GM23338 (cell line): ENCODE measurements at regions not wholly inside any gene's neighbourhood (a gene's known extent, or its start where the extent isn't known, plus 50 kb on each side); places are given as distances from the start of the nearest gene placed in this dataset.

Experiments used
- ATAC-seq: fragments of 200-7000 bp; cut with Tn5 transposase; 3 replicates; pipeline ENCODE4 v1.9.1; 2020
- DNase-seq: peaks from one replicate; pipeline ENCODE4 v3.0.0-alpha.2; 2015; ENCODE audit warnings: low spot score
- H2AFZ ChIP-seq: fragments of 200-600 bp; sonication (generic); 2 replicates; pipeline ENCODE4 v1.8.0; 2016; ENCODE audit warnings: antibody characterized with exemption, mild to moderate bottlenecking, moderate library complexity
- H3F3A ChIP-seq: fragments of 200-600 bp; sonication (generic); replicated peaks from 2 replicates; pipeline ENCODE4 v1.8.0; 2017; ENCODE audit warnings: antibody characterized with exemption, mixed run types, low read depth
- H3K27ac ChIP-seq: fragments of 200-600 bp; sonication (generic); 2 replicates; pipeline ENCODE4 v1.6.1; 2016; ENCODE audit warnings: low read depth
- H3K27me3 ChIP-seq: fragments of 200-600 bp; sonication (generic); 2 replicates; pipeline ENCODE4 v1.8.0; 2016; ENCODE audit warnings: mild to moderate bottlenecking, mixed run types, moderate library complexity; ENCODE audit not compliant: insufficient read depth
- H3K36me3 ChIP-seq: fragments of 200-600 bp; sonication (generic); 2 replicates; pipeline ENCODE4 v1.8.0; 2016; ENCODE audit warnings: mild to moderate bottlenecking; ENCODE audit not compliant: insufficient read depth
- H3K4me1 ChIP-seq: fragments of 200-600 bp; sonication (generic); 2 replicates; pipeline ENCODE4 v1.8.0; 2016; ENCODE audit warnings: mild to moderate bottlenecking, moderate library complexity; ENCODE audit not compliant: insufficient read depth
- H3K4me2 ChIP-seq: fragments of 200-600 bp; sonication (generic); 2 replicates; pipeline ENCODE4 v1.7.1; 2017; ENCODE audit warnings: mixed run types
- H3K4me3 ChIP-seq: fragments of 200-600 bp; sonication (generic); 2 replicates; pipeline ENCODE4 v1.6.1; 2016; ENCODE audit warnings: mixed run types
- H3K79me2 ChIP-seq: fragments of 200-600 bp; sonication (generic); replicated peaks from 2 replicates; pipeline ENCODE4 v1.8.0; 2017; ENCODE audit warnings: mild to moderate bottlenecking; ENCODE audit not compliant: insufficient read depth
- H3K9me2 ChIP-seq: fragments of 200-600 bp; sonication (generic); 2 replicates; pipeline ENCODE4 v1.8.0; 2017; ENCODE audit not compliant: insufficient read depth
- H4K20me1 ChIP-seq: fragments of 200-600 bp; sonication (generic); replicated peaks from 2 replicates; pipeline ENCODE4 v1.8.0; 2017; ENCODE audit warnings: mild to moderate bottlenecking; ENCODE audit not compliant: insufficient read depth
- H3K27ac Mint-ChIP-seq: 2 replicates; pipeline ENCODE4 v1.8.0; 2020; ENCODE audit warnings: inconsistent platforms, mild to moderate bottlenecking, moderate library complexity, mixed read lengths
- H3K27me3 Mint-ChIP-seq: 3 replicates; pipeline ENCODE4 v1.8.0; 2022; ENCODE audit warnings: low read depth, mild to moderate bottlenecking, moderate library complexity, mixed read lengths, inconsistent platforms; ENCODE audit not compliant: insufficient read depth, poor library complexity
- H3K36me3 Mint-ChIP-seq: 3 replicates; pipeline ENCODE4 v1.8.0; 2021; ENCODE audit warnings: low read depth, mild to moderate bottlenecking, inconsistent platforms, moderate library complexity, mixed read lengths
- H3K4me1 Mint-ChIP-seq: 3 replicates; pipeline ENCODE4 v1.8.0; 2020; ENCODE audit warnings: mild to moderate bottlenecking, inconsistent platforms, mixed read lengths
- H3K4me3 Mint-ChIP-seq: 3 replicates; pipeline ENCODE4 v1.8.0; 2021; ENCODE audit warnings: moderate library complexity, mild to moderate bottlenecking, inconsistent platforms, mixed read lengths
- H3K9me3 Mint-ChIP-seq: 3 replicates; pipeline ENCODE4 v1.8.0; 2020; ENCODE audit warnings: moderate library complexity, mild to moderate bottlenecking, inconsistent platforms, mixed read lengths
- CREB1 ChIP-seq: fragments of 250-450 bp; sonication (Bioruptor Pico); IDR thresholded peaks from 2 replicates; pipeline ENCODE4 v1.5.0; 2020; ENCODE audit warnings: low read depth, mild to moderate bottlenecking, moderate library complexity
- EZH2 ChIP-seq: fragments of 200-600 bp; sonication (generic); IDR thresholded peaks from one replicate; pipeline ENCODE4 v1.8.0; 2017; ENCODE audit warnings: antibody characterized with exemption, mild to moderate bottlenecking, low read depth; ENCODE audit not compliant: unreplicated experiment
- EZH2phosphoT487 ChIP-seq: fragments of 200-600 bp; sonication (generic); IDR thresholded peaks from one replicate; pipeline ENCODE4 v1.8.1; 2018; ENCODE audit warnings: antibody characterized with exemption; ENCODE audit not compliant: unreplicated experiment
- JUNB ChIP-seq: IDR thresholded peaks from one replicate; pipeline ENCODE4 v1.6.1; 2016; ENCODE audit warnings: antibody characterized with exemption; ENCODE audit not compliant: unreplicated experiment
- NANOG ChIP-seq: IDR thresholded peaks from 2 replicates; pipeline ENCODE4 v1.6.1; 2016; ENCODE audit warnings: antibody characterized with exemption, borderline replicate concordance
- POLR2AphosphoS5 ChIP-seq: IDR thresholded peaks from 2 replicates; pipeline ENCODE4 v1.6.1; 2016; ENCODE audit warnings: antibody characterized with exemption, low read depth
- STAT1 ChIP-seq: IDR thresholded peaks from one replicate; pipeline ENCODE4 v1.6.1; 2016; ENCODE audit warnings: antibody characterized with exemption; ENCODE audit not compliant: unreplicated experiment
- ZNF114 ChIP-seq: fragments of 250-450 bp; sonication (Bioruptor Pico); IDR thresholded peaks from 2 replicates; pipeline ENCODE4 v1.5.0; 2020; ENCODE audit warnings: mild to moderate bottlenecking, moderate library complexity
- ZNF331 ChIP-seq: fragments of 250-450 bp; sonication (Bioruptor Pico); IDR thresholded peaks from 2 replicates; pipeline ENCODE4 v1.5.0; 2020; ENCODE audit warnings: low read depth, mild to moderate bottlenecking, moderate library complexity
- TF ChIP-seq, protein P1 (sequence below): IDR thresholded peaks from one replicate; pipeline ENCODE4 v1.6.1; 2018; ENCODE audit warnings: antibody characterized with exemption; ENCODE audit not compliant: unreplicated experiment
- TF ChIP-seq, protein P2 (sequence below): fragments of 250-450 bp; sonication (Bioruptor Pico); IDR thresholded peaks from 2 replicates; pipeline ENCODE4 v1.5.0; 2020; ENCODE audit warnings: mild to moderate bottlenecking, moderate library complexity
- TF ChIP-seq, protein P3 (sequence below): IDR thresholded peaks from 2 replicates; pipeline ENCODE4 v1.6.1; 2016; ENCODE audit warnings: antibody characterized with exemption
- TF ChIP-seq, protein P4 (sequence below), 2 experiments: fragments of 200-600 bp in 1 of 2; sonication (generic) in 1 of 2; conservative IDR thresholded peaks; 2 replicates each; pipeline versions ENCODE4 v1.5.1 to v1.6.1; 2016 to 2017; ENCODE audit warnings: antibody characterized with exemption in 2 of 2, low read depth in 2 of 2, mild to moderate bottlenecking in 2 of 2, moderate library complexity in 1 of 2

DNA sequence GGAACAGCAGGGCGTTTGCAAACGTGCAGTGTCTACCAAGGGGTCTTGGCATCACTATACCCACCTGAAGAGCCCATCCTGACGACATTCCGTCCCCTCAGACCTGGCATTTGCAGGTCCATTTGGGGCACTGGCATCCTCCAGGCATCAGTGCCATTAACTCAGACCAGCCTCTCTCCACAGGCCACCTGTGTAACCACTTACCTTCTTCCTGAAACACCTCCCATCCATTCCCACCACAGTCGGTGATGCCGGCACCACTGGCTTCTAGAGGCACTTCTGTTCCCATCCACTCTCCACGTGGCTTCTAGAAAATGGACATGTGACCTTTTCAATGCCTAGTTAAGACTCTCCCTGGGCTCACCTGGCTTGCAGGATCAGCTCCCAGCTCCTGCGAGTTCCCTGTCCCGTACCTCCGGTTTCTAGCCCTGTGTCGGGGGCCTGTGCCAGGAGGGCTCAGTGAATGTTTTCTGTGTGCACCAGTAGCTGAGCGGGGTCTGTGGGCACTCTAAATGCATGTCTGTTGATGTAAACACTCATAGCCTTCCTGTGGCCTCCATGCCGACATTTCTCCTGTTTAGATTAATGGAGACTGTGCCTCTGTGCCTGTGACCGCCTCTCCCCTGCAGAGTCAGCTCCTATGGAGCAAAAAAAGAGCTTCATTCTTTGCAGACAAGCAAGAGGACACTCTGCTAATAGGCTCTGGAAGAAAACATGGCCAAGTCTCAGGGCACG, 458.0 kb upstream of the HS6ST1 start:
- H3K4me3 Mint-ChIP-seq, result no peak overlapping the region
- Histone ChIP-seq H3F3A (no peaks in the 10 kb centered on the region), H3K27me3 (no peaks in the 10 kb centered on the region), H3K4me2 (no peak overlapping the region), H3K4me3 (no peak overlapping the region), H2AFZ (no peak overlapping the region), H3K36me3 (no peaks in the 10 kb centered on the region), H4K20me1 (no peaks in the 10 kb centered on the region), H3K4me1 (no peaks in the 10 kb centered on the region), H3K9me2 (no peaks in the 10 kb centered on the region), H3K27ac (no peak overlapping the region), H3K79me2 (no peaks in the 10 kb centered on the region)
- no peaks in the 10 kb centered on the region for H3K27me3 Mint-ChIP-seq
- no peaks in the 10 kb centered on the region for H3K9me3 Mint-ChIP-seq
- no peak overlapping the region for H3K27ac Mint-ChIP-seq
- ATAC-seq, result no peak
- 0 out of 3 replicates have a peak, but pooled peaks cover 3% of the 10 kb centered on the region for H3K4me1 Mint-ChIP-seq
- no peaks in the 10 kb centered on the region for H3K36me3 Mint-ChIP-seq
- DNase-seq, result no peak
- TF ChIP-seq ZNF114 (CRISPR knock-in tag) (no peak), POLR2AphosphoS5 (no peak), JUNB (no peak), EZH2phosphoT487 (no peak), NANOG (no peak), STAT1 (no peak), ZNF331 (CRISPR knock-in tag) (no peak), EZH2 (no peak), CREB1 (no peak)
- TF ChIP-seq, protein P1, sequence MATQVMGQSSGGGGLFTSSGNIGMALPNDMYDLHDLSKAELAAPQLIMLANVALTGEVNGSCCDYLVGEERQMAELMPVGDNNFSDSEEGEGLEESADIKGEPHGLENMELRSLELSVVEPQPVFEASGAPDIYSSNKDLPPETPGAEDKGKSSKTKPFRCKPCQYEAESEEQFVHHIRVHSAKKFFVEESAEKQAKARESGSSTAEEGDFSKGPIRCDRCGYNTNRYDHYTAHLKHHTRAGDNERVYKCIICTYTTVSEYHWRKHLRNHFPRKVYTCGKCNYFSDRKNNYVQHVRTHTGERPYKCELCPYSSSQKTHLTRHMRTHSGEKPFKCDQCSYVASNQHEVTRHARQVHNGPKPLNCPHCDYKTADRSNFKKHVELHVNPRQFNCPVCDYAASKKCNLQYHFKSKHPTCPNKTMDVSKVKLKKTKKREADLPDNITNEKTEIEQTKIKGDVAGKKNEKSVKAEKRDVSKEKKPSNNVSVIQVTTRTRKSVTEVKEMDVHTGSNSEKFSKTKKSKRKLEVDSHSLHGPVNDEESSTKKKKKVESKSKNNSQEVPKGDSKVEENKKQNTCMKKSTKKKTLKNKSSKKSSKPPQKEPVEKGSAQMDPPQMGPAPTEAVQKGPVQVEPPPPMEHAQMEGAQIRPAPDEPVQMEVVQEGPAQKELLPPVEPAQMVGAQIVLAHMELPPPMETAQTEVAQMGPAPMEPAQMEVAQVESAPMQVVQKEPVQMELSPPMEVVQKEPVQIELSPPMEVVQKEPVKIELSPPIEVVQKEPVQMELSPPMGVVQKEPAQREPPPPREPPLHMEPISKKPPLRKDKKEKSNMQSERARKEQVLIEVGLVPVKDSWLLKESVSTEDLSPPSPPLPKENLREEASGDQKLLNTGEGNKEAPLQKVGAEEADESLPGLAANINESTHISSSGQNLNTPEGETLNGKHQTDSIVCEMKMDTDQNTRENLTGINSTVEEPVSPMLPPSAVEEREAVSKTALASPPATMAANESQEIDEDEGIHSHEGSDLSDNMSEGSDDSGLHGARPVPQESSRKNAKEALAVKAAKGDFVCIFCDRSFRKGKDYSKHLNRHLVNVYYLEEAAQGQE, result no peak
- TF ChIP-seq, protein P2, sequence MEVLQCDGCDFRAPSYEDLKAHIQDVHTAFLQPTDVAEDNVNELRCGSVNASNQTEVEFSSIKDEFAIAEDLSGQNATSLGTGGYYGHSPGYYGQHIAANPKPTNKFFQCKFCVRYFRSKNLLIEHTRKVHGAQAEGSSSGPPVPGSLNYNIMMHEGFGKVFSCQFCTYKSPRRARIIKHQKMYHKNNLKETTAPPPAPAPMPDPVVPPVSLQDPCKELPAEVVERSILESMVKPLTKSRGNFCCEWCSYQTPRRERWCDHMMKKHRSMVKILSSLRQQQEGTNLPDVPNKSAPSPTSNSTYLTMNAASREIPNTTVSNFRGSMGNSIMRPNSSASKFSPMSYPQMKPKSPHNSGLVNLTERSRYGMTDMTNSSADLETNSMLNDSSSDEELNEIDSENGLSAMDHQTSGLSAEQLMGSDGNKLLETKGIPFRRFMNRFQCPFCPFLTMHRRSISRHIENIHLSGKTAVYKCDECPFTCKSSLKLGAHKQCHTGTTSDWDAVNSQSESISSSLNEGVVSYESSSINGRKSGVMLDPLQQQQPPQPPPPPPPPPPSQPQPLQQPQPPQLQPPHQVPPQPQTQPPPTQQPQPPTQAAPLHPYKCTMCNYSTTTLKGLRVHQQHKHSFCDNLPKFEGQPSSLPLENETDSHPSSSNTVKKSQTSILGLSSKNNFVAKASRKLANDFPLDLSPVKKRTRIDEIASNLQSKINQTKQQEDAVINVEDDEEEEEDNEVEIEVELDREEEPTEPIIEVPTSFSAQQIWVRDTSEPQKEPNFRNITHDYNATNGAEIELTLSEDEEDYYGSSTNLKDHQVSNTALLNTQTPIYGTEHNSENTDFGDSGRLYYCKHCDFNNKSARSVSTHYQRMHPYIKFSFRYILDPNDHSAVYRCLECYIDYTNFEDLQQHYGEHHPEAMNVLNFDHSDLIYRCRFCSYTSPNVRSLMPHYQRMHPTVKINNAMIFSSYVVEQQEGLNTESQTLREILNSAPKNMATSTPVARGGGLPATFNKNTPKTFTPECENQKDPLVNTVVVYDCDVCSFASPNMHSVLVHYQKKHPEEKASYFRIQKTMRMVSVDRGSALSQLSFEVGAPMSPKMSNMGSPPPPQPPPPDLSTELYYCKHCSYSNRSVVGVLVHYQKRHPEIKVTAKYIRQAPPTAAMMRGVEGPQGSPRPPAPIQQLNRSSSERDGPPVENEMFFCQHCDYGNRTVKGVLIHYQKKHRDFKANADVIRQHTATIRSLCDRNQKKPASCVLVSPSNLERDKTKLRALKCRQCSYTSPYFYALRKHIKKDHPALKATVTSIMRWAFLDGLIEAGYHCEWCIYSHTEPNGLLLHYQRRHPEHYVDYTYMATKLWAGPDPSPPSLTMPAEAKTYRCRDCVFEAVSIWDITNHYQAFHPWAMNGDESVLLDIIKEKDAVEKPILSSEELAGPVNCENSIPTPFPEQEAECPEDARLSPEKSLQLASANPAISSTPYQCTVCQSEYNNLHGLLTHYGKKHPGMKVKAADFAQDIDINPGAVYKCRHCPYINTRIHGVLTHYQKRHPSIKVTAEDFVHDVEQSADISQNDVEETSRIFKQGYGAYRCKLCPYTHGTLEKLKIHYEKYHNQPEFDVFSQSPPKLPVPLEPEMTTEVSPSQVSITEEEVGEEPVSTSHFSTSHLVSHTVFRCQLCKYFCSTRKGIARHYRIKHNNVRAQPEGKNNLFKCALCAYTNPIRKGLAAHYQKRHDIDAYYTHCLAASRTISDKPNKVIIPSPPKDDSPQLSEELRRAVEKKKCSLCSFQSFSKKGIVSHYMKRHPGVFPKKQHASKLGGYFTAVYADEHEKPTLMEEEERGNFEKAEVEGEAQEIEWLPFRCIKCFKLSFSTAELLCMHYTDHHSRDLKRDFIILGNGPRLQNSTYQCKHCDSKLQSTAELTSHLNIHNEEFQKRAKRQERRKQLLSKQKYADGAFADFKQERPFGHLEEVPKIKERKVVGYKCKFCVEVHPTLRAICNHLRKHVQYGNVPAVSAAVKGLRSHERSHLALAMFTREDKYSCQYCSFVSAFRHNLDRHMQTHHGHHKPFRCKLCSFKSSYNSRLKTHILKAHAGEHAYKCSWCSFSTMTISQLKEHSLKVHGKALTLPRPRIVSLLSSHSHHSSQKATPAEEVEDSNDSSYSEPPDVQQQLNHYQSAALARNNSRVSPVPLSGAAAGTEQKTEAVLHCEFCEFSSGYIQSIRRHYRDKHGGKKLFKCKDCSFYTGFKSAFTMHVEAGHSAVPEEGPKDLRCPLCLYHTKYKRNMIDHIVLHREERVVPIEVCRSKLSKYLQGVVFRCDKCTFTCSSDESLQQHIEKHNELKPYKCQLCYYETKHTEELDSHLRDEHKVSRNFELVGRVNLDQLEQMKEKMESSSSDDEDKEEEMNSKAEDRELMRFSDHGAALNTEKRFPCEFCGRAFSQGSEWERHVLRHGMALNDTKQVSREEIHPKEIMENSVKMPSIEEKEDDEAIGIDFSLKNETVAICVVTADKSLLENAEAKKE (CRISPR knock-in tag), result no peak
- TF ChIP-seq, protein P3, sequence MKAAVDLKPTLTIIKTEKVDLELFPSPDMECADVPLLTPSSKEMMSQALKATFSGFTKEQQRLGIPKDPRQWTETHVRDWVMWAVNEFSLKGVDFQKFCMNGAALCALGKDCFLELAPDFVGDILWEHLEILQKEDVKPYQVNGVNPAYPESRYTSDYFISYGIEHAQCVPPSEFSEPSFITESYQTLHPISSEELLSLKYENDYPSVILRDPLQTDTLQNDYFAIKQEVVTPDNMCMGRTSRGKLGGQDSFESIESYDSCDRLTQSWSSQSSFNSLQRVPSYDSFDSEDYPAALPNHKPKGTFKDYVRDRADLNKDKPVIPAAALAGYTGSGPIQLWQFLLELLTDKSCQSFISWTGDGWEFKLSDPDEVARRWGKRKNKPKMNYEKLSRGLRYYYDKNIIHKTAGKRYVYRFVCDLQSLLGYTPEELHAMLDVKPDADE, result no peak
- TF ChIP-seq, protein P4, sequence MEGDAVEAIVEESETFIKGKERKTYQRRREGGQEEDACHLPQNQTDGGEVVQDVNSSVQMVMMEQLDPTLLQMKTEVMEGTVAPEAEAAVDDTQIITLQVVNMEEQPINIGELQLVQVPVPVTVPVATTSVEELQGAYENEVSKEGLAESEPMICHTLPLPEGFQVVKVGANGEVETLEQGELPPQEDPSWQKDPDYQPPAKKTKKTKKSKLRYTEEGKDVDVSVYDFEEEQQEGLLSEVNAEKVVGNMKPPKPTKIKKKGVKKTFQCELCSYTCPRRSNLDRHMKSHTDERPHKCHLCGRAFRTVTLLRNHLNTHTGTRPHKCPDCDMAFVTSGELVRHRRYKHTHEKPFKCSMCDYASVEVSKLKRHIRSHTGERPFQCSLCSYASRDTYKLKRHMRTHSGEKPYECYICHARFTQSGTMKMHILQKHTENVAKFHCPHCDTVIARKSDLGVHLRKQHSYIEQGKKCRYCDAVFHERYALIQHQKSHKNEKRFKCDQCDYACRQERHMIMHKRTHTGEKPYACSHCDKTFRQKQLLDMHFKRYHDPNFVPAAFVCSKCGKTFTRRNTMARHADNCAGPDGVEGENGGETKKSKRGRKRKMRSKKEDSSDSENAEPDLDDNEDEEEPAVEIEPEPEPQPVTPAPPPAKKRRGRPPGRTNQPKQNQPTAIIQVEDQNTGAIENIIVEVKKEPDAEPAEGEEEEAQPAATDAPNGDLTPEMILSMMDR (conservative IDR thresholded peaks at IDR 0.05; ENCODE audit: low read depth in 2 of 2), result no peak
